HG03196 (cell line): ENCODE measurements at regions not wholly inside any gene's neighbourhood (a gene's known extent, or its start where the extent isn't known, plus 50 kb on each side); places are given as distances from the start of the nearest gene placed in this dataset.
A peak's percentile ranks its signal among the peaks of the same experiment; 100 is the strongest.
"Not testable (repeated sequence)": the region's sequence is repeated elsewhere in the genome, so short reads cannot be mapped to it uniquely, and the experiment has no call there.

Experiments
- ATAC-seq: cut with Tn5 transposase; IDR thresholded peaks from one replicate; pipeline ENCODE4 v1.9.1; 2021; ENCODE audit not compliant: unreplicated experiment

DNA sequence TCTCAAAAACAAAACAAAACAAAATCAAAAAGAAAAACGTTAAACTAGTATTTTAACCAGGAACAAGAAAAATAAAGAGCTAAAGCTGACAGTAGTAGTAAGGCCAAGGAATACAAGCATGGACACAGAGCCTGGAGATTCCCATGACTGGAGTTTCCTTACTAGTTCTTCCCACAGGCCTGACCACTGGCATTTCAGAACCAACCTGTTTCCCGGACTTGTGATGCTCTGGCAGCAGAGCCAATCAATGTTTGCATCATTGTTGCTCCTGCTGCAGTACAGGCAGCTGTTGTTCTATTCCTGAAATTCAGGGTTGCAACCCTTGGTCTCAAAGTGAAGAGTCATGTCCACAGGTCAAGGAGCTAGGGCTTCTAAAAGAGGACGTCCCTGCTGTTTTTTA lies 111.3 kb upstream of the WARS2 start:
- no peak for ATAC-seq

DNA sequence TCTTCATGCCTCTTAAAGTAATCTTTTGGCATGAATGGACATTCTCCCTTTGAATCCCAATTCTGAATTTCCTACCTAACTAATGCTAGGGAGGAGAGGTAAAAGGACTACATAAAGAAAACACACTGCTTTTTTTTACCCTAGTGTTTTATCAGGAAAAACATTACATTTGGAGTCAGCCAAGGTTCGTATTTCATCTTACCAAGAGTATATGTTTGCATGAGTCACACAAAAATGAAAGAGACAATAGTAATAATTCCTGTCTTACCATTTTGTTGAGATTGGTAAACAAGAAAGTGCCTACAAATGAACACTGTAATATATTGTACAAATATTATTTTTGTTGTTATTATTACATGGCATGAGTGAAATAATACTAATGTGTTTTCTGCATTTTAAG lies 112.9 kb upstream of the WARS2 start:
- no peak for ATAC-seq

DNA sequence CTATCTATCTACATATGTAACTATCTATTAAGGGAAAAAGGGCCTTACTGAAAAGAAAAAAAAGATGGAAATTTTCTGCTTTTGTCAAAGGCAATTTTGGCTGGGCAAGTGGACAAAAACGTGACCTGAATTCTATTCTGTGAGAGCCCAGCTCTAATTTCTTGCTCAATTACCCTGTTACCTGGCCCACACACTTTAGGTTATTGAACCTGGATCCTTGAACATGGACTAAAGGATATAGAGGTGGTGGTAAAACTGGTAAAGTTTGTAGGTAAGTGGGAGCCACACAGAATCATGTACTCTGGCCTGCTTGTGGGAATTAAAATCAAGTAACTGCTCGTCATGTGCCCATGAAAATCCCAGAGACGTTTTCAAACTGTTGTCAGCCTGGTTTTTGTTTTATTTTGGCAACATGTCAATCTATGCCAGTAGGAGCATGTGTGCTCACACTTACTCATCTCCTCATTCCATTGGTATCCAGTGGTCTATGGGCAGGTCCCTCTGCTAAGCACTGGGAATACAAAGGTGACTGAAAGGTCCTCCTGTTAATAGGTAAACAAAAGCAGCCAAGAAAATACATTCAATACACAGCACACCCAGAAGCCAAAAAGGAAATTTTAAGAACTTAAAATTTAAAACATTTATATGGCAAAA lies 113.7 kb upstream of the WARS2 start:
- ATAC-seq = no peak

- not testable (repeated sequence) for ATAC-seq
Observed at GRCh38 chr1:119256089-119256488, 112.5 kb upstream of the HAO2 start.

GRCh38 chr1:119260506-119260905 lies 108.1 kb upstream of the HAO2 start:
- ATAC-seq = no peak

GRCh38 chr1:119266386-119266785 lies 102.2 kb upstream of the HAO2 start:
- ATAC-seq = peak; percentile 93

- peak; percentile 39 for ATAC-seq
Observed at GRCh38 chr1:119266858-119267257, 101.7 kb upstream of the HAO2 start.

- ATAC-seq = peak; percentile 15
Observed at GRCh38 chr1:119267288-119267687, 101.3 kb upstream of the HAO2 start.

DNA sequence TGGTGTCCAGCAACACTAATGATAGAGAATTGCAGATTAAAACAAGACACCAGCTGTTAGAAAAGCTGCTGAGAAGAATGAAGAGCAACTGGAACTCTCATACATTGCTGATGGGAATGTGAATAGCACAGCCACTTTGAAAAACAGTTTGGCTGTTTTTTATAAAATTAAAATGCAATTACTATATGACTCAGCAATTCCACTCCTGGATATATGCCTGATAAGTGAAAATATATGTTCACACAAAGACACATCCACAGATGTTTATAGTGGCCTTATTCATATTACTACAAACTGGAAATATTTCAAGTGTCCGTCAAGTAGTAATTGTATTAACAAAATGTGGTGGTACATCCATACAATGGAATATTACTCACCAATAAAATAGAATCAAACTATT lies 99.7 kb upstream of the HAO2 start:
- no peak for ATAC-seq

DNA sequence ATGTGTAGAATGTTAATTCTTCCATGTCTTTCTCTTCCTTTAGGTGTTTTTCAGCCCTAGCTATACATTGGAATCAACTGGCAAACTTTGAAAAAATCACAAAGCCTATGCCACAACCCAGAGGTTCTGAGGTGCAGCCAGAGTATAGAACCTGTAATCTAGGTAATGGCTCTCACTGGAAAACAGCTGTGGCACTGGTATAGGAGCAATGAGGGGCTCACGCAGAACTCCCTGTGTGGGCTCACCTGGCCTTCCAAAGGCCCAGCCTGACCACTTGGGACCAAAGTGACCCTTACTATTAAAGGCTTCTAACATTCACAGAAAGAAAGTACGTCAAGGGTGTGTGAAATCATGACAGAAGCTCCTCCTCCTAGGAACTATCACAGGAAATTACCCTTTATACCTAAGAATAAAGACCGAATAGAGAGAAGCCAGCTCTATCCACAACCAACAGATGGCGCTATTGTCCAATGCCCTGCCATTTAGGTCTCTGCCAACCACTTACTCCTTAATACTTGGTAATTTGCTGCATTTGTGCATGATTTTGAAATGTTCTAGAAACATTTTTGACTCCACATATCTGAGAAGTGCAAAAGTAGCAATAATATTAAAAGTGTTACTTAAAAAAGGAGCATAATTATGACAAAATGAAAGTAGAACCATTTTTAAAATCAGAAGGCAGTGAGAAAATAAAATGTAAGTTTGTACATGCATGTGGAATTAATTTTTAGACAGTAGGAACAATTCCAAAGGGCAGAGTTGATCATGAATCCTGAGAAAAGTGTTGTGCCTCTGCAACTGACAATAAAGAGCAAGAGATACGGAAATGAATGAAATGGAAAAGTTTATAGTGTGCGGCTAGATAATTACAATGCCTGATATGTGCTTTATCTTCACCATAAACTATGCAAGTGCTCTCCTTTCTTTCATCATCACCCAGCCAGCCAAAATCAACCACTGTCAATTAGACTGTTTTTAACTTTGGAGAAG lies 93.1 kb upstream of the HAO2 start:
- ATAC-seq = peak; percentile 47

GRCh38 chr1:119276558-119276957 lies 92.0 kb upstream of the HAO2 start:
- ATAC-seq = no peak

DNA sequence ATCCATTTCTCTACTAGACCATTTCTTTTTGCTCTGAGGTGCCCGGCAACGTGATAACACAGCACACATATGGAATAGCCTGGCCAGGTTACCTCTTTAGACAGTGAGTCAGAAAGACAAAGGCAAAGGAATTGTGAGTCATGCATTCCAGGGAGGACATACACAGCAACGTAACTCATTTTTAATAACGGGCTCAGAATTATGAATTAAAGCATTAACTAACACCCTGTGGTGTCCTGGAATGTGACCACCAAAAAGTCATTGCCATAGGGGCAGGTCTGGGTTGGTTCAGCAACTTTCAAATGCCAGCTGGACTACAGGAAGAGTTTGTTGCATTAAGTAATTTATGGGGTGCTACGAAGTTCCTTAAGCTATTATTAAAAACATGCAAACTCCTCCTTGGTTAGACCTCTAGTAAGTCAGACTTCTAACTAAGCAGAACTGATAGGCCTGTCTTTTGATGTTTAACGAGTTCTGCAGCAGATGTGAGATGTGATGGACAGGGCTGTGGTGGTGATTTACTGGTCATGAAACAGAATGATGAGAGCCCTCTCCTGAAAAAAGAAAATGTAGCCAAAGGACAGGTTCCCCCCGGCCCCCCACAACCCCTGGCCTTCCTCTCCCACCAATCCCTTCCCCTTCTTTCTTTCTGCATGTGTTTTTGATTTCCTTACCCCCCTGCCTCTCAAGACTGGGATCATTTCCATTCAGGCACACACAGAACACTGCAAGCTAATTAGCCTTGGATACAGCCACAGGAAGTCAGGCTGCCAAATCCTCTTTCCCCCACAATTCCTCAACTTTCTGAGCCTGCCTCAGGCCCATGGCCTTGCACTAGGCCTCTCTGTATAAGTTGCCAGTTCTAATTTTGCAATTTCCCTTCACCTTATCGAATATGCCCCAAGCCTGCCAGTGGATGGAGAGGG lies 88.9 kb upstream of the HAO2 start:
- ATAC-seq = no peak

GRCh38 chr1:119285482-119285881 lies 83.1 kb upstream of the HAO2 start:
- no peak for ATAC-seq

DNA sequence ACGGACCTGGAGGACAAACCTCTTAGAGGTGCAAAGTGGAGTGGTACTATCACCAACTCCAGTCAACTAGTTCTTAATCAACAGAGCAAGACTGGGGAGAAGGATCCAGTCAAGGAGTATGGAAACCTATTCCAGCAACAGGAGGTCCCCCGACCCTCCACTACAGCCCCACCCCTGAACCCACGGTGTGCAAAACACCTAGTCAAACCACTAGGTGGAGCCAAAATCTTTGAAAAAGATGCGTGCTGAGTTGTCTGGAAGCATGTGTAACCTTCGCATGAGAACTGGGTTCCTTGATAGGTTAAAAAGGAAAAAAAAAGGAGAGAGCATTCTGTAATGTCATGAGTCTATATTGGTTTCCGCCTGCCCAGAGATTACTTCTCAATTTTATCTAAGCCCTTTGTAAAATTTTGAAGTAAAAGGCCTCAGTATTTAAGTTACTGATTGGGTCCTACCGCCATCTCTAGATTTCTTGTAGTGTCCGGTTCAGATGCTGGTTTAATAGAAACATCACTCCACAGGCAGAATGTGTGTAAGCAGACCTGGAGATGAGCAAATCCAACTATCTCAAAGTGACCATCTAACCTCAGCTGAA lies 81.9 kb upstream of the HAO2 start:
- ATAC-seq = no peak

DNA sequence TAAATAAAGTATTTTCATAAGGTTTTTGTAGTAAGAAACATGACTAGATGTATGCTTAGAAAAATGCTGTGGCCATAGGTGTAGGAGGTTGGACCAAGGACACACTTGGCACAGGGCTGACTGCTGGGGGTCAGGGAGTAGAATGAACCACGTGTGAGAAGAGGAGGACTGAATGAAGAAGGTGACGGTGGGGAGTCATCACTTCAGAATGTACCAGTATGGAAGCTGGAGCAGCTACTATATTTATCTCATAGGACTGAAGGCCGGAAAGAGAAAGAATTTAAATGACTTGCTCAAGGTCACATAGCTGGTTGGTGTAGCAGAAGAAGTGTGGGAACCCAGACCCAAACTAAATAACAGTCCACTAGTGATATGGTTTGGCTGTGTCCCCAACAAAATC lies 79.8 kb upstream of the HAO2 start:
- ATAC-seq = no peak

GRCh38 chr1:119290297-119290696 lies 78.3 kb upstream of the HAO2 start:
- ATAC-seq = no peak

GRCh38 chr1:119291611-119292206 lies 76.9 kb upstream of the HAO2 start:
- ATAC-seq = no peak

- no peak for ATAC-seq
Observed at GRCh38 chr1:119293797-119294196, 74.8 kb upstream of the HAO2 start.

GRCh38 chr1:119294199-119294598 lies 74.4 kb upstream of the HAO2 start:
- no peak for ATAC-seq

DNA sequence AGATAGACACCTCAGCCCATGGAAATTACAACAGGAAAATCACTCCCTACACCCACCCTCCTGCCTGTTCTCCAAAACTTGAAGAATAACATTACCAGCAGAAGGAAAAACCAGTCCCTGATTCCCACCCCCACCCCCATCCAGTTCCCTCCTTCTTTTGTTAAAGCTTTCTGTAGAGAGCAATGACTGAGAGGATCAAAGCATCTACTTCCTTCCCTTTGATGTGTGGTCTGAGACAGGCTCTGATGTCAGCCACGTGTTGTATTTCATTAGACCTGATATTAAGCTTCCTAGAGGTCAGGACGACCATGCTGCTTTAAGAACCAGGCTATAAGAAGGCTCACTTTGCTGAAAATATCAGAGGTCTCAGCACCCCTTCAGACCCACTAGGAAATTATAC lies 73.9 kb upstream of the HAO2 start:
- ATAC-seq = no peak
